PC-9 (cell line): ENCODE measurements at regions not wholly inside any gene's neighbourhood (a gene's known extent, or its start where the extent isn't known, plus 50 kb on each side); places are given as distances from the start of the nearest gene placed in this dataset.
"Not testable (repeated sequence)": the region's sequence is repeated elsewhere in the genome, so short reads cannot be mapped to it uniquely, and the experiment has no call there.

ENCODE experiments used
- CTCF ChIP-seq: fragments of 200-600 bp; sonication (generic); conservative IDR thresholded peaks from 2 replicates; pipeline ENCODE4 v1.6.1; 2017; ENCODE audit warnings: mixed run types, antibody characterized with exemption, mild to moderate bottlenecking, moderate library complexity
- EZH2 ChIP-seq: fragments of 200-600 bp; sonication (generic); IDR thresholded peaks from 2 replicates; pipeline ENCODE4 v1.8.0; 2017; ENCODE audit warnings: antibody characterized with exemption, low read depth

- TF ChIP-seq CTCF, EZH2: not testable (repeated sequence)
Observed at GRCh38 chr1:30658375-30658774, 65.0 kb downstream of the MATN1 start.
